ENCODE measurements at regions not wholly inside any gene's neighbourhood (a gene's known extent, or its start where the extent isn't known, plus 50 kb on each side); places are given as distances from the start of the nearest gene placed in this dataset.

DNA sequence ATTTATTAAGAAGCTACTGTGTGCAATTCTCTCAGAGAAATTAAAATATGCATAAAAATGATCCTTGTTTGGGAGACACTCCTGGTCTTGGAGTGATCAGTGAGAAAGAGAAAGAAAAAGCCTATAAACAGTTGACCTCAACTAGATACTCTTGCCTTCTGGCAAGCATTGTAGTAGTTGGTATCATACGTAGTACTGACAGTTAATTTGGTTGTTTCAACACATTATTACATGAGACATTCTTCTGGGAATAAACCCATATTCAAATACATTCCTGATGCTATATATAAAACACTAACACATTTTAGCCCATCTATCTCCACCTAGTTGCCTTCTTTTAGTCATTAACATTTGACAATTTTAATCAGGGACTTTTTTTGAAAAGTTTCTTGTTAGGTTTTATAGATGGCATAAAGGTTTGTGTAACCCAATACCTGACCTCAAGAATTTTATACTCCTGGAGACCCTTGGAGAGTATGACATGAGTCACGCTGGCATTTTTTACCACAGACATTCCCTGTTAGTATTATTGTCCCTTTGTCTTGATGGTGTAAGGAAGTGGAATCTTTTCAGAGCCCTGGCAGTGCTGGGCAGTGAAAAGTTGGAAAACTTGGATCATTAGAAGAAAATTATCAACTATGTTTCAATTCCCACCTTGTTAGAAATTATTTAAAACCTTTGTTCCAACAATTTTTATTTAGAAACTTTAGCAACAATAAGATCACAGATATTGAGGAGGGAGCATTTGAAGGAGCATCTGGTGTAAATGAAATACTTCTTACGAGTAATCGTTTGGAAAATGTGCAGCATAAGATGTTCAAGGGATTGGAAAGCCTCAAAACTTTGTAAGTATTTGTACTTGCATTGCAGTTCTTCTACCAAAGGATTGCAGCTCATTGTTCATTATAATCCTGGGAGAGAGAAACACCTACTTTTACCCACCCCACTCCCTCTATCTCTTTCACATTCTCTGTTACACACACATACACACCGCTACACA is 167.1 kb upstream of the PACRGL start:
- TF ChIP-seq, protein P1, sequence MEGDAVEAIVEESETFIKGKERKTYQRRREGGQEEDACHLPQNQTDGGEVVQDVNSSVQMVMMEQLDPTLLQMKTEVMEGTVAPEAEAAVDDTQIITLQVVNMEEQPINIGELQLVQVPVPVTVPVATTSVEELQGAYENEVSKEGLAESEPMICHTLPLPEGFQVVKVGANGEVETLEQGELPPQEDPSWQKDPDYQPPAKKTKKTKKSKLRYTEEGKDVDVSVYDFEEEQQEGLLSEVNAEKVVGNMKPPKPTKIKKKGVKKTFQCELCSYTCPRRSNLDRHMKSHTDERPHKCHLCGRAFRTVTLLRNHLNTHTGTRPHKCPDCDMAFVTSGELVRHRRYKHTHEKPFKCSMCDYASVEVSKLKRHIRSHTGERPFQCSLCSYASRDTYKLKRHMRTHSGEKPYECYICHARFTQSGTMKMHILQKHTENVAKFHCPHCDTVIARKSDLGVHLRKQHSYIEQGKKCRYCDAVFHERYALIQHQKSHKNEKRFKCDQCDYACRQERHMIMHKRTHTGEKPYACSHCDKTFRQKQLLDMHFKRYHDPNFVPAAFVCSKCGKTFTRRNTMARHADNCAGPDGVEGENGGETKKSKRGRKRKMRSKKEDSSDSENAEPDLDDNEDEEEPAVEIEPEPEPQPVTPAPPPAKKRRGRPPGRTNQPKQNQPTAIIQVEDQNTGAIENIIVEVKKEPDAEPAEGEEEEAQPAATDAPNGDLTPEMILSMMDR (IDR thresholded peaks at IDR 0.05; ENCODE audit: insufficient read depth, low read length, poor library complexity, severe bottlenecking), result no peak
- TF ChIP-seq EZH2phosphoT487 (conservative IDR thresholded peaks at IDR 0.05; ENCODE audit: low read length), result no peak
